CD14-positive monocyte (primary cell): ENCODE measurements at regions not wholly inside any gene's neighbourhood (a gene's known extent, or its start where the extent isn't known, plus 50 kb on each side); places are given as distances from the start of the nearest gene placed in this dataset.

Experiments used
- DNase-seq, 3 donors: peaks; one replicate each; pipeline ENCODE4 v3.0.0-alpha.2; 2011 to 2022
- H2AFZ ChIP-seq: 2 replicates; pipeline ENCODE4 v1.6.0; 2012; ENCODE audit warnings: mild to moderate bottlenecking, low read depth, low read length, inconsistent platforms; ENCODE audit not compliant: insufficient read depth, poor library complexity, severe bottlenecking
- H3K27ac ChIP-seq, 2 donors: 1 replicate in 1 of 2; 2 replicates in 1 of 2; pipeline ENCODE4 v1.5.1; 2012 to 2013; ENCODE audit warnings: low read length in 2 of 2, control low read depth in 1 of 2, inconsistent platforms in 1 of 2, low read depth in 1 of 2, mild to moderate bottlenecking in 1 of 2
- H3K27me3 ChIP-seq, 2 donors: one replicate each; pipeline versions ENCODE4 v1.6.0 to v1.6.1; 2011 to 2013; ENCODE audit warnings: low read length in 2 of 2; ENCODE audit not compliant: control insufficient read depth in 2 of 2, insufficient read depth in 2 of 2
- H3K36me3 ChIP-seq, 2 donors: replicated peaks in 1 of 2; 1 replicate in 1 of 2; 2 replicates in 1 of 2; pipeline versions ENCODE4 v1.5.1 to v1.6.1; 2012 to 2013; ENCODE audit warnings: low read length in 2 of 2, control low read depth in 1 of 2, inconsistent platforms in 1 of 2, mild to moderate bottlenecking in 1 of 2; ENCODE audit not compliant: insufficient read depth in 2 of 2, control insufficient read depth in 1 of 2
- H3K4me1 ChIP-seq, 2 donors: 1 replicate in 1 of 2; 2 replicates in 1 of 2; pipeline versions ENCODE4 v1.5.1 to v1.6.1; 2012 to 2013; ENCODE audit warnings: low read length in 2 of 2, control low read depth in 1 of 2, inconsistent platforms in 1 of 2, mild to moderate bottlenecking in 1 of 2, moderate library complexity in 1 of 2; ENCODE audit not compliant: insufficient read depth in 2 of 2, control insufficient read depth in 1 of 2
- H3K4me2 ChIP-seq: replicated peaks from 2 replicates; pipeline ENCODE3; 2012; ENCODE audit warnings: low read length, moderate library complexity, mild to moderate bottlenecking; ENCODE audit not compliant: poor library complexity, severe bottlenecking; ENCODE audit errors: extremely low read depth
- H3K4me3 ChIP-seq, 3 experiments: fragments of 200-600 bp in 1 of 3; sonication (generic) in 1 of 3; replicated peaks in 1 of 3; 1 replicate in 2 of 3; 2 replicates in 1 of 3; pipeline ENCODE4 v1.5.1; 2011 to 2013; ENCODE audit warnings: low read length in 3 of 3, mild to moderate bottlenecking in 3 of 3, control low read depth in 2 of 3, low read depth in 2 of 3, inconsistent platforms in 1 of 3, moderate library complexity in 1 of 3
- H3K79me2 ChIP-seq: 2 replicates; pipeline ENCODE4 v1.6.0; 2012; ENCODE audit warnings: mild to moderate bottlenecking, control low read depth, inconsistent platforms, low read length, moderate library complexity; ENCODE audit not compliant: insufficient read depth
- H3K9ac ChIP-seq: 2 replicates; pipeline ENCODE4 v1.6.0; 2017; ENCODE audit warnings: low read length, mild to moderate bottlenecking; ENCODE audit not compliant: insufficient read depth, poor library complexity, severe bottlenecking
- H3K9me3 ChIP-seq, 2 donors: replicated peaks in 1 of 2; 1 replicate in 1 of 2; 2 replicates in 1 of 2; pipeline versions ENCODE4 v1.5.1 to v1.6.1; 2012 to 2013; ENCODE audit warnings: low read length in 2 of 2, control low read depth in 1 of 2; ENCODE audit not compliant: control insufficient read depth in 1 of 2, insufficient read depth in 1 of 2
- H4K20me1 ChIP-seq: 2 replicates; pipeline ENCODE4 v1.6.0; 2012; ENCODE audit warnings: mild to moderate bottlenecking, low read length, control low read depth, moderate library complexity; ENCODE audit not compliant: insufficient read depth
- H3K27ac Mint-ChIP-seq, 7 donors: one replicate each; pipeline ENCODE4 v1.8.0; 2020; ENCODE audit warnings: mild to moderate bottlenecking in 7 of 7, mixed read lengths in 7 of 7, moderate library complexity in 6 of 7, inconsistent platforms in 2 of 7
- H3K27me3 Mint-ChIP-seq, 3 donors: one replicate each; pipeline ENCODE4 v1.8.0; 2021 to 2022; ENCODE audit warnings: low read depth in 3 of 3, mild to moderate bottlenecking in 3 of 3, mixed read lengths in 3 of 3, moderate library complexity in 3 of 3, inconsistent platforms in 1 of 3
- H3K36me3 Mint-ChIP-seq, 2 donors: one replicate each; pipeline ENCODE4 v1.8.0; 2020; ENCODE audit warnings: mixed read lengths in 2 of 2, inconsistent platforms in 1 of 2, mild to moderate bottlenecking in 1 of 2
- H3K4me1 Mint-ChIP-seq: one replicate; pipeline ENCODE4 v1.8.0; 2020; ENCODE audit warnings: mild to moderate bottlenecking, mixed read lengths
- H3K4me3 Mint-ChIP-seq, 2 donors: one replicate each; pipeline ENCODE4 v1.8.0; 2020; ENCODE audit warnings: mild to moderate bottlenecking in 2 of 2, mixed read lengths in 2 of 2, moderate library complexity in 1 of 2
- H3K9me3 Mint-ChIP-seq, 7 donors: one replicate each; pipeline ENCODE4 v1.8.0; 2020 to 2022; ENCODE audit warnings: mixed read lengths in 7 of 7, mild to moderate bottlenecking in 6 of 7, moderate library complexity in 6 of 7, inconsistent platforms in 2 of 7
- WGBS: methylation state at CpG from one replicate; pipeline ENCODE4 v1.1.5; 2013; ENCODE audit warnings: missing lambda C conversion rate; ENCODE audit not compliant: insufficient coverage; 5-methylcytosine and 5-hydroxymethylcytosine counted together
- intact Hi-C, 2 donors: fragments of 100-400 bp; cut with micrococcal nuclease; formaldehyde crosslinking; loops; one replicate each; pipeline versions ENCODE4 v1.15.0 to v1.15.1; 2023
- TF ChIP-seq, protein P1 (sequence below): fragments of 200-600 bp; IDR thresholded peaks from one replicate; pipeline ENCODE4 v1.8.0; 2022; ENCODE audit warnings: antibody characterized with exemption, mild to moderate bottlenecking

DNA sequence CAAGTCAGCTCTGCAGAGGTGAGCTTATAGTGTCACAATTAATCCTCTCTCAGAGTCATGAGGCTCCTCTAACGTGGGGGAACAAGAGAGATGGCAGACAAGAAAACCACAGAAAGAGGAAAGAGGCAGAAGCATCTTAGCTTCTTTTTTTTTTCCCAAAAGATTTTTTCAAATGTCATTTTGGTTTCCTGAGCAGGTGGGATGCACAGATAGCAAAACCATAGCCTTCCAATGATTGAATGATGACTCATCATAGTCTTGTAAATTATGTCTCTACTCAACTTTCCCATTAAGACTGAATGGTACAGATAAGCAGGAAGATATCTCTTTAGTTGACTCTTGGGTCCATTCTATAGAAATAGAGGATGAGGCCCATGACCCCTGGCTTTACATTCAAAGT, 162.8 kb upstream of the ZFHX3 start:
- Mint-ChIP-seq H3K4me3 (no peak overlapping the region), H3K4me1 (no peaks in the 10 kb centered on the region), H3K27ac (no peak overlapping the region), H3K9me3 (peaks cover 0 to 6% (median 2%) of the 10 kb centered on the region in 7 donors), H3K36me3 (no peaks in the 10 kb centered on the region), H3K27me3 (no peaks in the 10 kb centered on the region)
- no peak for DNase-seq
- H4K20me1 ChIP-seq: no peaks in the 10 kb centered on the region
- H3K9me3 ChIP-seq: peaks cover 0 to 1% of the 10 kb centered on the region in 2 donors
- H3K27ac ChIP-seq: no peak overlapping the region
- H2AFZ ChIP-seq: no peak overlapping the region
- TF ChIP-seq, protein P1, sequence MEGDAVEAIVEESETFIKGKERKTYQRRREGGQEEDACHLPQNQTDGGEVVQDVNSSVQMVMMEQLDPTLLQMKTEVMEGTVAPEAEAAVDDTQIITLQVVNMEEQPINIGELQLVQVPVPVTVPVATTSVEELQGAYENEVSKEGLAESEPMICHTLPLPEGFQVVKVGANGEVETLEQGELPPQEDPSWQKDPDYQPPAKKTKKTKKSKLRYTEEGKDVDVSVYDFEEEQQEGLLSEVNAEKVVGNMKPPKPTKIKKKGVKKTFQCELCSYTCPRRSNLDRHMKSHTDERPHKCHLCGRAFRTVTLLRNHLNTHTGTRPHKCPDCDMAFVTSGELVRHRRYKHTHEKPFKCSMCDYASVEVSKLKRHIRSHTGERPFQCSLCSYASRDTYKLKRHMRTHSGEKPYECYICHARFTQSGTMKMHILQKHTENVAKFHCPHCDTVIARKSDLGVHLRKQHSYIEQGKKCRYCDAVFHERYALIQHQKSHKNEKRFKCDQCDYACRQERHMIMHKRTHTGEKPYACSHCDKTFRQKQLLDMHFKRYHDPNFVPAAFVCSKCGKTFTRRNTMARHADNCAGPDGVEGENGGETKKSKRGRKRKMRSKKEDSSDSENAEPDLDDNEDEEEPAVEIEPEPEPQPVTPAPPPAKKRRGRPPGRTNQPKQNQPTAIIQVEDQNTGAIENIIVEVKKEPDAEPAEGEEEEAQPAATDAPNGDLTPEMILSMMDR: no peak
- no CpG with 5 or more reads among the region's 1 CpG for WGBS
- no peaks in the 10 kb centered on the region for H3K79me2 ChIP-seq
- no peaks in the 10 kb centered on the region for H3K27me3 ChIP-seq
- intact Hi-C loops: no loop called here
- H3K36me3 ChIP-seq: no peaks in the 10 kb centered on the region
- H3K4me2 ChIP-seq: no peak overlapping the region
- H3K4me3 ChIP-seq: no peak overlapping the region
- H3K4me1 ChIP-seq: no peaks in the 10 kb centered on the region
- no peak overlapping the region for H3K9ac ChIP-seq

DNA sequence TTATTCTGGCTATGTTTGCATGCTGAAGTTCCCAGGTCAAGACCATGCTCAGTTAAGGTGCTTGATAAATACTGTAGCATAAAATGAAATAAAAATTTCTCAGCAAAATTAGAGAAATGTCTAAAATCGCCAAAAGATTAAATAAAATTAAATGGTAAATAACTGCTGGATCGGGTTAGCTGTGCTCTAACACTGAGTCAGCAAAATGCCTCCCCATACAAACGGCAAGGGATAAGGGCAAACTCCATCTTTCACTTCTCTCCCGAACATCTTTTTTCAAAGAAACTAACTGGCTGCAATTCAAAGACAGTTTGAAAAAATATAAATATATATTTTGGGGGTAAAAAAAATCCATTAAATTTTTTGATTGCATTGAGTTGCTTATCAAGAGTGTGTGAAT, 162.2 kb upstream of the ZFHX3 start:
- Mint-ChIP-seq H3K9me3 (peaks cover 0 to 6% (median 0%) of the 10 kb centered on the region in 7 donors), H3K36me3 (no peaks in the 10 kb centered on the region), H3K27ac (no peak overlapping the region), H3K4me3 (no peak overlapping the region), H3K27me3 (no peaks in the 10 kb centered on the region), H3K4me1 (no peaks in the 10 kb centered on the region)
- Histone ChIP-seq H3K36me3 (no peaks in the 10 kb centered on the region), H4K20me1 (no peaks in the 10 kb centered on the region), H2AFZ (no peak overlapping the region), H3K27ac (no peak overlapping the region), H3K4me3 (no peak overlapping the region), H3K4me2 (no peak overlapping the region), H3K9ac (no peak overlapping the region), H3K27me3 (no peaks in the 10 kb centered on the region), H3K79me2 (no peaks in the 10 kb centered on the region), H3K9me3 (no peaks in the 10 kb centered on the region), H3K4me1 (no peaks in the 10 kb centered on the region)
- TF ChIP-seq, protein P1: no peak
- intact Hi-C loops: no loop called here
- WGBS: no CpG with 5 or more reads among the region's 4 CpGs
- no peak for DNase-seq
